ENCODE measurements at regions not wholly inside any gene's neighbourhood (a gene's known extent, or its start where the extent isn't known, plus 50 kb on each side); places are given as distances from the start of the nearest gene placed in this dataset.

DNA sequence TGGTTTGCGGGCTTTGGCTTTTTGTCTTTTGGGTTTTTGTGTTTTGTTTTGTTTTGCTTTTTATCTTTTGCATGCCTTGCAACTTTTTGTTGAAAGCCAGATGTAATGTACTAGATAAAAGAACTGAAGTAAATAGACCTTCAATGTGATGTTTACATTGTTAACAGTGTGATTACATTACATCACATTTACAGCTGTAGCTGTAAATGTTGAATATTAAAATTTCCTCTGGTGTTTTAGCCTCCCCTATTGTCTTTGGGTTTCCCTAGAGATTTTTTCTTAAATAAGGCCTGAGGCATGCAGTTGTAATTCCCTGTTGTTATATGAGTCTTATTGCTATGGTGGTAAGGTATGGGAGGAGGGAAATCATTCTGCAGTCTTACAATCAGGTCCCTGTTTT is 275.0 kb downstream of the PARM1 start:
- Histone ChIP-seq H2AFZ (ENCODE audit: control insufficient read depth, low read length) (no peak overlapping the region), H3K4me1 (ENCODE audit: control insufficient read depth, extremely low read depth, insufficient read depth, low read length) (no peaks in the 10 kb centered on the region), H3K27me3 (ENCODE audit: control insufficient read depth, extremely low read depth, insufficient read depth, low read length) (no peaks in the 10 kb centered on the region), H3K27ac (ENCODE audit: control insufficient read depth, insufficient read depth, low read length) (no peak overlapping the region), H3K9me1 (ENCODE audit: control insufficient read depth, extremely low read depth, insufficient read depth, low read length) (no peaks in the 10 kb centered on the region), H3K4me3 (ENCODE audit: control insufficient read depth in 2 of 3, extremely low read depth in 1 of 3, insufficient read depth in 2 of 3, low read depth in 1 of 3, low read length in 3 of 3) (no peak overlapping the region), H3K36me3 (ENCODE audit: control insufficient read depth in 2 of 2, extremely low read depth in 1 of 2, insufficient read depth in 2 of 2, low read length in 2 of 2) (no peaks in the 10 kb centered on the region), H4K20me1 (ENCODE audit: control insufficient read depth, extremely low read depth, insufficient read depth, low read length) (no peaks in the 10 kb centered on the region), H3K9me3 (ENCODE audit: control insufficient read depth, low read depth, low read length) (no peaks in the 10 kb centered on the region), H3K9ac (ENCODE audit: control insufficient read depth, extremely low read depth, insufficient read depth, low read length) (no peak overlapping the region), H3K4me2 (ENCODE audit: control insufficient read depth, extremely low read depth, insufficient read depth, low read depth, low read length) (no peak overlapping the region), H3K79me2 (ENCODE audit: control insufficient read depth, insufficient read depth, low read length) (no peaks in the 10 kb centered on the region)
- no peak for FAIRE-seq
- TF ChIP-seq EZH2 (IDR thresholded peaks at IDR 0.05; ENCODE audit: low read length), result no peak
- TF ChIP-seq CTCF (optimal IDR thresholded peaks at IDR 0.05 in 1 of 3, IDR thresholded peaks at IDR 0.05 in 1 of 3, conservative IDR thresholded peaks at IDR 0.05 in 1 of 3; ENCODE audit: extremely low read depth in 1 of 3, insufficient read depth in 2 of 3, low read length in 3 of 3), result no peak
- no peak for DNase-seq (ENCODE audit: low read depth, low spot score)
- dilution Hi-C loops (cut with MboI; ENCODE audit: extremely low pct_ligation_motif_present, low sequenced_read_pairs), result no loop called here

- Histone ChIP-seq H2AFZ (ENCODE audit: control insufficient read depth, low read length) (no peak overlapping the region), H3K36me3 (ENCODE audit: control insufficient read depth in 2 of 2, extremely low read depth in 1 of 2, insufficient read depth in 2 of 2, low read length in 2 of 2) (no peaks in the 10 kb centered on the region), H3K27me3 (ENCODE audit: control insufficient read depth, extremely low read depth, insufficient read depth, low read length) (no peaks in the 10 kb centered on the region), H3K9me3 (ENCODE audit: control insufficient read depth, low read depth, low read length) (no peaks in the 10 kb centered on the region), H3K4me2 (ENCODE audit: control insufficient read depth, extremely low read depth, insufficient read depth, low read depth, low read length) (no peak overlapping the region), H3K27ac (ENCODE audit: control insufficient read depth, insufficient read depth, low read length) (no peak overlapping the region), H4K20me1 (ENCODE audit: control insufficient read depth, extremely low read depth, insufficient read depth, low read length) (no peaks in the 10 kb centered on the region), H3K4me1 (ENCODE audit: control insufficient read depth, extremely low read depth, insufficient read depth, low read length) (no peaks in the 10 kb centered on the region), H3K79me2 (ENCODE audit: control insufficient read depth, insufficient read depth, low read length) (no peaks in the 10 kb centered on the region), H3K9me1 (ENCODE audit: control insufficient read depth, extremely low read depth, insufficient read depth, low read length) (no peaks in the 10 kb centered on the region), H3K9ac (ENCODE audit: control insufficient read depth, extremely low read depth, insufficient read depth, low read length) (no peak overlapping the region), H3K4me3 (ENCODE audit: control insufficient read depth in 2 of 3, extremely low read depth in 1 of 3, insufficient read depth in 2 of 3, low read depth in 1 of 3, low read length in 3 of 3) (no peak overlapping the region)
- TF ChIP-seq CTCF (optimal IDR thresholded peaks at IDR 0.05 in 1 of 3, IDR thresholded peaks at IDR 0.05 in 1 of 3, conservative IDR thresholded peaks at IDR 0.05 in 1 of 3; ENCODE audit: extremely low read depth in 1 of 3, insufficient read depth in 2 of 3, low read length in 3 of 3) (no peak), EZH2 (IDR thresholded peaks at IDR 0.05; ENCODE audit: low read length) (no peak)
- no peak for FAIRE-seq
- dilution Hi-C loops (cut with MboI; ENCODE audit: extremely low pct_ligation_motif_present, low sequenced_read_pairs), result no loop called here
- no peak for DNase-seq (ENCODE audit: low read depth, low spot score)
Measured at GRCh38 chr4:75195111-75195510, 262.2 kb downstream of the PARM1 start.

Data from keratinocyte (primary cell).